ENCODE measurements at regions not wholly inside any gene's neighbourhood (a gene's known extent, or its start where the extent isn't known, plus 50 kb on each side); places are given as distances from the start of the nearest gene placed in this dataset.
"Not testable (repeated sequence)": the region's sequence is repeated elsewhere in the genome, so short reads cannot be mapped to it uniquely, and the experiment has no call there.

DNA sequence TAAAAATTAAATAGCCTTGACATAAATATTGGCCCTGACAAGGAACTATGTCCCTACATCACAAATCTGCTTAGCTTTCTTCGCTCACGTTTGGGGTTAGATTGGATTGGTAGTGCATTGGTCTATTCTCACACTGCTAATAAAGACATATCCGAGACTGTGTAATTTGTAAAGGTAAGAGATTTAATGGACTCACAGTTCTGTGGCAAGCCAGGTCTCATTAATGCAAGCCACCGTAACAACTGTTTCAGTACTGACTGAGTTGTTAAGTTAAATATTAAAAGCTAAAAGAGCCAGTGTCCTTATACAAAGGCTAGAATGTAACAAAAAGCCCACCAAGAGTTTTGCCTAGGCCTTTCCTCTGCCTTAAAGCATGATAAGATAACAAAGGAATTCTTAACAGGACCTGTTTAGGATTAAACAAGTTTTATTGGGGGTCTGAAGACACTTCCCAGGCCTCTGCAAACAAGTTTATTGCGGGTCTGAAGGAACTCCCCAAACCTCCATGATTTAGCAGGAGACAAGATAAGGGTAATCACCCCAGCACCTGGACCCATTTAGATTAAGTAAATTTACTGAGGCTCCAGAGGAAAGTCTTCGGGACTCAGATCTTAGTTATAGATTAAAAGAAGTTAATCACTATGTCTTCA lies 88.2 kb upstream of the PTGDR start:
- no peak overlapping the region for H2AFZ ChIP-seq (ENCODE audit: insufficient read depth, low read depth, low read length, poor library complexity, severe bottlenecking)
- peaks cover 16 to 39% of the 10 kb centered on the region in 2 donors for H3K9me3 ChIP-seq (replicated peaks in 1 of 2; ENCODE audit: control insufficient read depth in 1 of 2, insufficient read depth in 1 of 2, low read length in 2 of 2)
- intact Hi-C loops (cut with micrococcal nuclease) = no loop called here
- H3K27me3 ChIP-seq (ENCODE audit: control insufficient read depth in 2 of 2, insufficient read depth in 2 of 2, low read length in 2 of 2) = no peaks in the 10 kb centered on the region
- H3K9ac ChIP-seq (ENCODE audit: insufficient read depth, low read length, poor library complexity, severe bottlenecking) = no peak overlapping the region
- WGBS (ENCODE audit: insufficient coverage) = no CpG with 5 or more reads among the region's 6 CpGs
- peaks cover 25 to 46% (median 37%) of the 10 kb centered on the region in 7 donors for H3K9me3 Mint-ChIP-seq
- H3K4me2 ChIP-seq (replicated peaks; ENCODE audit: extremely low read depth, low read length, poor library complexity, severe bottlenecking) = no peak overlapping the region
- peaks cover 0 to 2% (median 0%) of the 10 kb centered on the region in 3 donors for H3K27me3 Mint-ChIP-seq (ENCODE audit: low read depth in 3 of 3)
- DNase-seq = no peak
- no peak overlapping the region for H3K27ac Mint-ChIP-seq
- no peak overlapping the region for H3K4me3 Mint-ChIP-seq
- H3K79me2 ChIP-seq (ENCODE audit: insufficient read depth, low read length) = no peaks in the 10 kb centered on the region
- no peak overlapping the region for H3K27ac ChIP-seq (ENCODE audit: low read depth in 1 of 2, low read length in 2 of 2)
- H3K4me1 Mint-ChIP-seq = peaks cover 4% of the 10 kb centered on the region
- H3K4me1 ChIP-seq (ENCODE audit: control insufficient read depth in 1 of 2, insufficient read depth in 2 of 2, low read length in 2 of 2) = no peaks in the 10 kb centered on the region
- no peaks in the 10 kb centered on the region for H3K36me3 ChIP-seq (replicated peaks in 1 of 2; ENCODE audit: control insufficient read depth in 1 of 2, insufficient read depth in 2 of 2, low read length in 2 of 2)
- no peak overlapping the region for H3K4me3 ChIP-seq (replicated peaks in 1 of 3; ENCODE audit: low read depth in 2 of 3, low read length in 3 of 3)
- H4K20me1 ChIP-seq (ENCODE audit: insufficient read depth, low read length) = no peaks in the 10 kb centered on the region
- TF ChIP-seq, protein P1, sequence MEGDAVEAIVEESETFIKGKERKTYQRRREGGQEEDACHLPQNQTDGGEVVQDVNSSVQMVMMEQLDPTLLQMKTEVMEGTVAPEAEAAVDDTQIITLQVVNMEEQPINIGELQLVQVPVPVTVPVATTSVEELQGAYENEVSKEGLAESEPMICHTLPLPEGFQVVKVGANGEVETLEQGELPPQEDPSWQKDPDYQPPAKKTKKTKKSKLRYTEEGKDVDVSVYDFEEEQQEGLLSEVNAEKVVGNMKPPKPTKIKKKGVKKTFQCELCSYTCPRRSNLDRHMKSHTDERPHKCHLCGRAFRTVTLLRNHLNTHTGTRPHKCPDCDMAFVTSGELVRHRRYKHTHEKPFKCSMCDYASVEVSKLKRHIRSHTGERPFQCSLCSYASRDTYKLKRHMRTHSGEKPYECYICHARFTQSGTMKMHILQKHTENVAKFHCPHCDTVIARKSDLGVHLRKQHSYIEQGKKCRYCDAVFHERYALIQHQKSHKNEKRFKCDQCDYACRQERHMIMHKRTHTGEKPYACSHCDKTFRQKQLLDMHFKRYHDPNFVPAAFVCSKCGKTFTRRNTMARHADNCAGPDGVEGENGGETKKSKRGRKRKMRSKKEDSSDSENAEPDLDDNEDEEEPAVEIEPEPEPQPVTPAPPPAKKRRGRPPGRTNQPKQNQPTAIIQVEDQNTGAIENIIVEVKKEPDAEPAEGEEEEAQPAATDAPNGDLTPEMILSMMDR (IDR thresholded peaks at IDR 0.05) = no peak
- H3K36me3 Mint-ChIP-seq = no peaks in the 10 kb centered on the region

DNA sequence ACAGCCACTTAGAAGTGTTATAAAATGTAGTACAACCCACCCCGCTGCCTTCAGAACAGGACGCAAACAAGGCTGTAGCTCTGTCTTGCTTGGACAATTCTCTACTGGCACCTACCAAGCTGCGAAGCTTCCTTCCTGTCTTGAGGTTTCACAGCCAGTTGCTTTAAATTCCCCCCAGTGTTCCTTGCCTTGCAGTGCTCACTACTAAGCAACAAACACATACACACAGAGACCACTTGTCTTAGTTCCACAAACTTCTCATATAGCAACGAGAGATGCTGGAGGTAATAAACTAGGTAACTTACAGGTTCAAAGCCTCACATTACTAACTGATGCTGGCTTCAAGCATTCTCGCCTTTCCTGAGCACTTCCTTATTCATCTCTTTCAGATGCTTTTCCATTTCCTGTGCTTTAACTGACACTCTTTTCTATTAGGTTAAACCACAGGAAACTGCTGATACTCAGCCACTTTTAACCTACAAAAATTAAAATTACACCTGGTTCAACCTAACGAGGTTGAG lies 91.5 kb upstream of the PTGDR start:
- Histone ChIP-seq H3K9me3 (replicated peaks in 1 of 2; ENCODE audit: control insufficient read depth in 1 of 2, insufficient read depth in 1 of 2, low read length in 2 of 2) (peaks cover 30 to 49% of the 10 kb centered on the region in 2 donors), H3K27me3 (ENCODE audit: control insufficient read depth in 2 of 2, insufficient read depth in 2 of 2, low read length in 2 of 2) (no peaks in the 10 kb centered on the region), H2AFZ (ENCODE audit: insufficient read depth, low read depth, low read length, poor library complexity, severe bottlenecking) (no peak overlapping the region), H3K4me1 (ENCODE audit: control insufficient read depth in 1 of 2, insufficient read depth in 2 of 2, low read length in 2 of 2) (no peaks in the 10 kb centered on the region), H3K4me3 (replicated peaks in 1 of 3; ENCODE audit: low read depth in 2 of 3, low read length in 3 of 3) (no peak overlapping the region), H3K27ac (ENCODE audit: low read depth in 1 of 2, low read length in 2 of 2) (no peak overlapping the region), H3K4me2 (replicated peaks; ENCODE audit: extremely low read depth, low read length, poor library complexity, severe bottlenecking) (no peak overlapping the region), H3K9ac (ENCODE audit: insufficient read depth, low read length, poor library complexity, severe bottlenecking) (no peak overlapping the region), H4K20me1 (ENCODE audit: insufficient read depth, low read length) (no peaks in the 10 kb centered on the region), H3K36me3 (replicated peaks in 1 of 2; ENCODE audit: control insufficient read depth in 1 of 2, insufficient read depth in 2 of 2, low read length in 2 of 2) (no peaks in the 10 kb centered on the region), H3K79me2 (ENCODE audit: insufficient read depth, low read length) (no peaks in the 10 kb centered on the region)
- WGBS (ENCODE audit: insufficient coverage) = 10% methylated on average over 5 of the region's 6 CpGs
- Mint-ChIP-seq H3K27me3 (ENCODE audit: low read depth in 3 of 3) (peaks cover 0 to 2% (median 0%) of the 10 kb centered on the region in 3 donors), H3K4me3 (no peak overlapping the region), H3K4me1 (peaks cover 4% of the 10 kb centered on the region), H3K27ac (no peak overlapping the region), H3K36me3 (no peaks in the 10 kb centered on the region), H3K9me3 (peaks cover 27 to 57% (median 38%) of the 10 kb centered on the region in 7 donors)
- intact Hi-C loops (cut with micrococcal nuclease) = no loop called here
- no peak for DNase-seq
- TF ChIP-seq, protein P1 (IDR thresholded peaks at IDR 0.05) = no peak

DNA sequence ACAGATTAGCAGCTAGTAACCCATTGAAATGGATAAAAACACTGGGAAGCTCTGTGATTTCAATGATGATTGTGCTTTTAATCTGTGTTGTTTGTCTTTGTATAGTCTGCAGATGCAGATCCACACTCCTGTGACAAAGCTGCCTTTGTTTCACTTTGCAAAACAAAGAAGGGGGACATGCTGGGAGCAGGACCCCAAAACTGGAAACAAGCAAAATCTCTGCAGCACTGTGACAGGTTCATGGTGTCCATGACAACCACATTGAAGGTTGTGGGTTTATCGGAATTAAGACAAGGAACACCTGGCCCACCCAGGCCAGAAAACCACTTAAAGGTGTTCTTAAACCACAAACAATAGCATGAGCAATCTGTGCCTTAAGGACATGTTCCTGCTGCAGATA lies 95.6 kb upstream of the PTGDR start:
- H3K36me3 Mint-ChIP-seq; H3K4me3 ChIP-seq (replicated peaks in 1 of 3; ENCODE audit: low read depth in 2 of 3, low read length in 3 of 3); H3K4me3 Mint-ChIP-seq; H4K20me1 ChIP-seq (ENCODE audit: insufficient read depth, low read length); H3K4me2 ChIP-seq (replicated peaks; ENCODE audit: extremely low read depth, low read length, poor library complexity, severe bottlenecking); H2AFZ ChIP-seq (ENCODE audit: insufficient read depth, low read depth, low read length, poor library complexity, severe bottlenecking); intact Hi-C loops (cut with micrococcal nuclease); H3K27me3 Mint-ChIP-seq (ENCODE audit: low read depth in 3 of 3); H3K9ac ChIP-seq (ENCODE audit: insufficient read depth, low read length, poor library complexity, severe bottlenecking); H3K27ac Mint-ChIP-seq; H3K27me3 ChIP-seq (ENCODE audit: control insufficient read depth in 2 of 2, insufficient read depth in 2 of 2, low read length in 2 of 2); H3K27ac ChIP-seq (ENCODE audit: low read depth in 1 of 2, low read length in 2 of 2); H3K4me1 ChIP-seq (ENCODE audit: control insufficient read depth in 1 of 2, insufficient read depth in 2 of 2, low read length in 2 of 2); DNase-seq; H3K4me1 Mint-ChIP-seq; H3K36me3 ChIP-seq (replicated peaks in 1 of 2; ENCODE audit: control insufficient read depth in 1 of 2, insufficient read depth in 2 of 2, low read length in 2 of 2); H3K79me2 ChIP-seq (ENCODE audit: insufficient read depth, low read length): not testable (repeated sequence)
- H3K9me3 Mint-ChIP-seq = peaks cover 20 to 50% (median 34%) of the 10 kb centered on the region in 7 donors
- WGBS (ENCODE audit: insufficient coverage) = no CpG with 5 or more reads among the region's 1 CpG
- peaks cover 28 to 36% of the 10 kb centered on the region in 2 donors for H3K9me3 ChIP-seq (replicated peaks in 1 of 2; ENCODE audit: control insufficient read depth in 1 of 2, insufficient read depth in 1 of 2, low read length in 2 of 2)
